Suprapubic skin (tissue), 3 donors: ENCODE measurements at regions not wholly inside any gene's neighbourhood (a gene's known extent, or its start where the extent isn't known, plus 50 kb on each side); places are given as distances from the start of the nearest gene placed in this dataset.

Experiments used
- POLR2A ChIP-seq, 2 donors: fragments of 450-650 bp; IDR thresholded peaks; one replicate each; pipeline ENCODE4 v1.6.1; 2017; ENCODE audit warnings: antibody characterized with exemption in 2 of 2, mild to moderate bottlenecking in 2 of 2, moderate library complexity in 2 of 2
- TF ChIP-seq, protein P1 (sequence below), 2 donors: fragments of 200-600 bp in 1 of 2; fragments of 450-650 bp in 1 of 2; sonication (generic) in 1 of 2; IDR thresholded peaks; one replicate each; pipeline ENCODE4 v1.5.1; 2016 to 2019; ENCODE audit warnings: antibody characterized with exemption in 2 of 2, mild to moderate bottlenecking in 1 of 2, moderate library complexity in 1 of 2

DNA sequence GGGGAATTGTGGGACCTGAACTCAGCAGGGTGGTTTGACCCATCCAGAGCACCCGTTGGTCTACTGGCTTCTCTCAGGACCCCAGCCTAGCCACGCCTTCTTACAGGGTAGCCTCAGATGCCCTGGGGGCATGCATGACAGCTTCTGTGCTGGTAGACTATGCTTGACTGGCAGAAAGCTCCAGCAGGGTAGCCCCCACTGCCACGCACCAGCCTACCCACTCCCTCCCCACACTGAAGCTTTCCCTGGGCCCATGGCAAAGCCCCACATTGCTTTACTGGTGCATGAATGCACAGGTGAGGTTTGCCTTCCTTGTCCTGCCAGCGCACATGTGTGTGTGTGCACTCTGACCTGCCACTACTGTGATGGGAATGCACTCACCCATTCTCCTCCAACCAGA, 772.2 kb downstream of the LRFN5 start:
- no peak for TF ChIP-seq POLR2A (IDR thresholded peaks at IDR 0.05)
- TF ChIP-seq, protein P1, sequence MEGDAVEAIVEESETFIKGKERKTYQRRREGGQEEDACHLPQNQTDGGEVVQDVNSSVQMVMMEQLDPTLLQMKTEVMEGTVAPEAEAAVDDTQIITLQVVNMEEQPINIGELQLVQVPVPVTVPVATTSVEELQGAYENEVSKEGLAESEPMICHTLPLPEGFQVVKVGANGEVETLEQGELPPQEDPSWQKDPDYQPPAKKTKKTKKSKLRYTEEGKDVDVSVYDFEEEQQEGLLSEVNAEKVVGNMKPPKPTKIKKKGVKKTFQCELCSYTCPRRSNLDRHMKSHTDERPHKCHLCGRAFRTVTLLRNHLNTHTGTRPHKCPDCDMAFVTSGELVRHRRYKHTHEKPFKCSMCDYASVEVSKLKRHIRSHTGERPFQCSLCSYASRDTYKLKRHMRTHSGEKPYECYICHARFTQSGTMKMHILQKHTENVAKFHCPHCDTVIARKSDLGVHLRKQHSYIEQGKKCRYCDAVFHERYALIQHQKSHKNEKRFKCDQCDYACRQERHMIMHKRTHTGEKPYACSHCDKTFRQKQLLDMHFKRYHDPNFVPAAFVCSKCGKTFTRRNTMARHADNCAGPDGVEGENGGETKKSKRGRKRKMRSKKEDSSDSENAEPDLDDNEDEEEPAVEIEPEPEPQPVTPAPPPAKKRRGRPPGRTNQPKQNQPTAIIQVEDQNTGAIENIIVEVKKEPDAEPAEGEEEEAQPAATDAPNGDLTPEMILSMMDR (IDR thresholded peaks at IDR 0.05), result no peak
